H1 (cell line): ENCODE measurements at regions not wholly inside any gene's neighbourhood (a gene's known extent, or its start where the extent isn't known, plus 50 kb on each side); places are given as distances from the start of the nearest gene placed in this dataset.

ENCODE experiments used
- CTCF ChIA-PET: fragments of 300-600 bp; sonication (Branson Sonifier 250); formaldehyde crosslinking; loops from one replicate; lab custom pipeline; 2021; ENCODE audit not compliant: partially characterized antibody; lab: Charles Lee
- POLR2A ChIA-PET: fragments of 300-600 bp; sonication (Branson Sonifier 250); formaldehyde crosslinking; loops from one replicate; lab custom pipeline; 2021; ENCODE audit warnings: inconsistent platforms; ENCODE audit not compliant: partially characterized antibody; lab: Charles Lee
- DNase-seq, 2 experiments: peaks; one replicate each; pipeline versions ENCODE4 v3.0.0 to v3.0.0-alpha.2; 2010 to 2022; ENCODE audit warnings: low spot score in 2 of 2, low read depth in 1 of 2, mixed read lengths in 1 of 2
- FAIRE-seq: peaks from 2 replicates; lab custom pipeline; 2011; peaks lifted over from hg19 to GRCh38; lab: Jason Lieb, UNC
- H2AFZ ChIP-seq: 2 replicates; pipeline ENCODE4 v1.8.1; 2012; ENCODE audit warnings: low read length, inconsistent platforms
- H2AK5ac ChIP-seq: 2 replicates; pipeline ENCODE4 v1.6.1; 2013; ENCODE audit warnings: low read depth, low read length
- H2BK120ac ChIP-seq: replicated peaks from 2 replicates; pipeline ENCODE3; 2013; ENCODE audit warnings: low read depth, low read length, inconsistent platforms
- H2BK12ac ChIP-seq: 2 replicates; pipeline ENCODE4 v1.6.1; 2013; ENCODE audit warnings: low read depth, low read length
- H2BK15ac ChIP-seq: 2 replicates; pipeline ENCODE4 v1.6.1; 2013; ENCODE audit warnings: low read length
- H2BK20ac ChIP-seq: 2 replicates; pipeline ENCODE4 v1.6.1; 2013; ENCODE audit warnings: low read length
- H2BK5ac ChIP-seq: 2 replicates; pipeline ENCODE4 v1.6.1; 2013; ENCODE audit warnings: low read depth, low read length
- H3K14ac ChIP-seq: 2 replicates; pipeline ENCODE4 v1.6.1; 2013; ENCODE audit warnings: inconsistent platforms; ENCODE audit not compliant: insufficient read length
- H3K18ac ChIP-seq: 2 replicates; pipeline ENCODE4 v1.6.1; 2013; ENCODE audit warnings: low read length; ENCODE audit errors: extremely low read depth
- H3K23ac ChIP-seq: 2 replicates; pipeline ENCODE4 v1.6.1; 2013; ENCODE audit warnings: inconsistent platforms; ENCODE audit not compliant: insufficient read length
- H3K23me2 ChIP-seq: 2 replicates; pipeline ENCODE4 v1.6.1; 2013; ENCODE audit warnings: low read depth, low read length
- H3K27ac ChIP-seq: 2 replicates; pipeline ENCODE4 v1.6.1; 2011; ENCODE audit warnings: low read depth, low read length, inconsistent platforms
- H3K27me3 ChIP-seq, 4 experiments: replicated peaks in 1 of 4; 1 replicate in 1 of 4; 2 replicates in 3 of 4; pipeline versions ENCODE4 v1.6.1 to v1.8.1; 2011 to 2013; ENCODE audit warnings: low read length in 3 of 4, mild to moderate bottlenecking in 3 of 4, inconsistent platforms in 2 of 4, mixed read lengths in 2 of 4, moderate library complexity in 1 of 4; ENCODE audit not compliant: control insufficient read depth in 3 of 4, insufficient read depth in 3 of 4; ENCODE audit errors: extremely low read depth in 1 of 4
- H3K36me3 ChIP-seq, 4 experiments: 2 replicates each; pipeline versions ENCODE4 v1.6.1 to v1.8.1; 2011 to 2013; ENCODE audit warnings: mild to moderate bottlenecking in 4 of 4, low read length in 3 of 4, moderate library complexity in 2 of 4, control low read depth in 1 of 4, inconsistent platforms in 1 of 4; ENCODE audit not compliant: insufficient read depth in 4 of 4, control insufficient read depth in 2 of 4
- H3K4ac ChIP-seq: replicated peaks from 2 replicates; pipeline ENCODE3; 2013; ENCODE audit warnings: low read length, low read depth, mixed read lengths, inconsistent platforms; ENCODE audit not compliant: insufficient read length
- H3K4me1 ChIP-seq, 4 experiments: replicated peaks in 1 of 4; 1 replicate in 1 of 4; 2 replicates in 3 of 4; pipeline versions ENCODE4 v1.6.1 to v1.8.1; 2011 to 2013; ENCODE audit warnings: low read length in 3 of 4, inconsistent platforms in 2 of 4, mixed read lengths in 1 of 4; ENCODE audit not compliant: insufficient read depth in 4 of 4, control insufficient read depth in 3 of 4
- H3K4me2 ChIP-seq, 2 experiments: 2 replicates each; pipeline versions ENCODE4 v1.6.1 to v1.8.1; 2011 to 2013; ENCODE audit warnings: low read depth in 2 of 2, low read length in 2 of 2, control low read depth in 1 of 2, inconsistent platforms in 1 of 2, mild to moderate bottlenecking in 1 of 2; ENCODE audit not compliant: insufficient read depth in 1 of 2
- H3K4me3 ChIP-seq, 4 experiments: fragments of 200-600, 300-600 bp in 1 of 4; sonication (generic), shearing (Covaris generic), sonication (Bioruptor Twin) in 1 of 4; 2 replicates each; pipeline versions ENCODE4 v1.5.1 to v1.8.1; 2011 to 2016; ENCODE audit warnings: low read length in 4 of 4, low read depth in 3 of 4, control low read depth in 2 of 4, inconsistent platforms in 2 of 4, mild to moderate bottlenecking in 2 of 4, mixed read lengths in 1 of 4, moderate library complexity in 1 of 4; ENCODE audit not compliant: insufficient read depth in 2 of 4; ENCODE audit errors: extremely low read depth in 1 of 4
- H3K56ac ChIP-seq: replicated peaks from 2 replicates; pipeline ENCODE3; 2013; ENCODE audit warnings: low read depth, mild to moderate bottlenecking, mixed read lengths, low read length, inconsistent platforms; ENCODE audit not compliant: insufficient read length
- H3K79me1 ChIP-seq: 2 replicates; pipeline ENCODE4 v1.6.1; 2013; ENCODE audit warnings: low read depth, low read length, control low read depth
- H3K79me2 ChIP-seq, 2 experiments: 2 replicates each; pipeline versions ENCODE4 v1.6.1 to v1.8.1; 2012 to 2013; ENCODE audit warnings: low read length in 2 of 2, mild to moderate bottlenecking in 2 of 2, inconsistent platforms in 1 of 2; ENCODE audit not compliant: insufficient read depth in 2 of 2, control insufficient read depth in 1 of 2
- H3K9ac ChIP-seq, 4 experiments: replicated peaks in 1 of 4; 1 replicate in 1 of 4; 2 replicates in 3 of 4; pipeline versions ENCODE4 v1.6.1 to v1.8.1; 2011 to 2013; ENCODE audit warnings: low read depth in 3 of 4, low read length in 3 of 4, control low read depth in 2 of 4, mild to moderate bottlenecking in 2 of 4, moderate library complexity in 2 of 4, inconsistent platforms in 1 of 4; ENCODE audit errors: extremely low read depth in 1 of 4
- H3K9me3 ChIP-seq, 2 experiments: 2 replicates each; pipeline versions ENCODE4 v1.6.1 to v1.8.1; 2012 to 2013; ENCODE audit warnings: mild to moderate bottlenecking in 2 of 2, moderate library complexity in 2 of 2, control low read depth in 1 of 2, inconsistent platforms in 1 of 2, low read depth in 1 of 2, low read length in 1 of 2, mixed read lengths in 1 of 2; ENCODE audit not compliant: insufficient read depth in 2 of 2
- H4K20me1 ChIP-seq, 2 experiments: replicated peaks in 1 of 2; 2 replicates each; pipeline versions ENCODE3 to v1.8.1; 2011 to 2013; ENCODE audit warnings: inconsistent platforms in 2 of 2, low read length in 2 of 2, mild to moderate bottlenecking in 1 of 2; ENCODE audit not compliant: insufficient read depth in 2 of 2, control insufficient read depth in 1 of 2
- H4K5ac ChIP-seq: 2 replicates; pipeline ENCODE4 v1.6.1; 2013; ENCODE audit warnings: low read length, low read depth, mixed read lengths, inconsistent platforms; ENCODE audit not compliant: insufficient read length
- H4K8ac ChIP-seq: 2 replicates; pipeline ENCODE4 v1.8.0; 2013; ENCODE audit warnings: mild to moderate bottlenecking, moderate library complexity, low read length, inconsistent platforms; ENCODE audit not compliant: insufficient read depth; ENCODE audit errors: extremely low read depth
- H4K91ac ChIP-seq: replicated peaks from 2 replicates; pipeline ENCODE3; 2013; ENCODE audit warnings: low read length, mixed read lengths, inconsistent platforms; ENCODE audit not compliant: insufficient read length
- BACH1 ChIP-seq: IDR thresholded peaks from 2 replicates; pipeline ENCODE4 v1.6.1; 2012; ENCODE audit warnings: low read length, improper control_type of control experiment
- BRCA1 ChIP-seq: IDR thresholded peaks from 2 replicates; pipeline ENCODE4 v1.6.1; 2012; ENCODE audit warnings: low read depth, low read length, improper control_type of control experiment
- CBX5 ChIP-seq: fragments of 300-800, 300-1000 bp; sonication (generic); IDR thresholded peaks from 2 replicates; pipeline ENCODE4 v1.7.1; 2016; ENCODE audit warnings: antibody characterized with exemption, low read length, low read depth
- GABPA ChIP-seq: IDR thresholded peaks from 2 replicates; pipeline ENCODE4 v1.6.1; 2011; ENCODE audit warnings: mild to moderate bottlenecking, low read length, moderate library complexity, borderline replicate concordance; ENCODE audit not compliant: insufficient read depth
- HDAC6 ChIP-seq: IDR thresholded peaks from one replicate; pipeline ENCODE4 v1.7.1; 2012; ENCODE audit warnings: low read depth, mild to moderate bottlenecking, inconsistent platforms, low read length, moderate library complexity
- JUN ChIP-seq: IDR thresholded peaks from 2 replicates; pipeline ENCODE4 v1.6.1; 2011; ENCODE audit warnings: low read depth, mild to moderate bottlenecking, improper control_type of control experiment, low read length
- KDM5A ChIP-seq: fragments of 200-600 bp; IDR thresholded peaks from 2 replicates; pipeline ENCODE4 v1.7.1; 2012; ENCODE audit warnings: mild to moderate bottlenecking, low read length, inconsistent platforms, mixed read lengths
- POU5F1 ChIP-seq: IDR thresholded peaks from 2 replicates; pipeline ENCODE4 v1.6.1; 2011; ENCODE audit warnings: low read depth, mild to moderate bottlenecking, low read length, moderate library complexity
- RXRA ChIP-seq: IDR thresholded peaks from 2 replicates; pipeline ENCODE4 v1.6.1; 2011; ENCODE audit warnings: low read depth, mild to moderate bottlenecking, low read length, moderate library complexity; ENCODE audit not compliant: insufficient read depth
- SIN3A ChIP-seq, 2 experiments: IDR thresholded peaks in 1 of 2; conservative IDR thresholded peaks in 1 of 2; 2 replicates each; pipeline ENCODE4 v1.6.1; 2011 to 2012; ENCODE audit warnings: low read length in 2 of 2, improper control_type of control experiment in 1 of 2, low read depth in 1 of 2, mild to moderate bottlenecking in 1 of 2
- SP2 ChIP-seq: IDR thresholded peaks from 2 replicates; pipeline ENCODE4 v1.6.1; 2012; ENCODE audit warnings: mild to moderate bottlenecking, low read length, inconsistent platforms
- TAF1 ChIP-seq: IDR thresholded peaks from 2 replicates; pipeline ENCODE4 v1.6.1; 2011; ENCODE audit warnings: mild to moderate bottlenecking, low read depth, low read length
- TBP ChIP-seq: IDR thresholded peaks from 2 replicates; pipeline ENCODE4 v1.6.1; 2011; ENCODE audit warnings: low read depth, low read length, improper control_type of control experiment
- USF2 ChIP-seq: IDR thresholded peaks from 2 replicates; pipeline ENCODE4 v1.6.1; 2011; ENCODE audit warnings: low read length, improper control_type of control experiment
- YY1 ChIP-seq: IDR thresholded peaks from 2 replicates; pipeline ENCODE4 v1.6.1; 2011; ENCODE audit warnings: low read depth, mild to moderate bottlenecking, low read length
- WGBS, 2 experiments: shearing (Covaris generic) in 1 of 2; methylation state at CpG; one replicate each; pipeline versions ENCODE4 v1.1.6 to v1.1.7; 2013 to 2015; ENCODE audit warnings: low lambda C conversion rate in 2 of 2, mixed read lengths in 2 of 2, inconsistent platforms in 1 of 2, low coverage in 1 of 2, missing lambda C conversion rate in 1 of 2; ENCODE audit not compliant: insufficient replicate concordance in 2 of 2, insufficient coverage in 1 of 2, insufficient read length in 1 of 2; ENCODE audit errors: extremely low coverage in 1 of 2, missing lambda C conversion rate in 1 of 2; 5-methylcytosine and 5-hydroxymethylcytosine counted together

GRCh38 chr5:128645581-128645980, 107.5 kb upstream of the FBN2 start:
- H4K8ac ChIP-seq: no peak overlapping the region
- CTCF ChIA-PET: no interaction called here
- H3K4me2 ChIP-seq: no peak overlapping the region
- no peak overlapping the region for H3K4ac ChIP-seq
- no peak overlapping the region for H4K5ac ChIP-seq
- no peak overlapping the region for H3K4me3 ChIP-seq
- H3K36me3 ChIP-seq: no peaks in the 10 kb centered on the region
- no peak overlapping the region for H4K91ac ChIP-seq
- H3K18ac ChIP-seq: no peak overlapping the region
- POLR2A ChIA-PET: no interaction called here
- no peaks in the 10 kb centered on the region for H4K20me1 ChIP-seq
- 90% methylated on average over 1 of the region's 1 CpG; no CpG with 5 or more reads in 1 of the 2 experiments for WGBS, 2 experiments
- no peak overlapping the region for H2BK12ac ChIP-seq
- H2BK120ac ChIP-seq: no peak overlapping the region
- DNase-seq: no peak
- no peak overlapping the region for H2BK15ac ChIP-seq
- H3K27ac ChIP-seq: no peak overlapping the region
- no peak overlapping the region for H3K9ac ChIP-seq
- no peak overlapping the region for H3K23ac ChIP-seq
- no peak overlapping the region for H3K56ac ChIP-seq
- no peak overlapping the region for H2AFZ ChIP-seq
- no peak overlapping the region for H2BK5ac ChIP-seq
- no peaks in the 10 kb centered on the region for H3K79me2 ChIP-seq
- no peaks in the 10 kb centered on the region; the same call in 1 of the 2 replicates for H3K23me2 ChIP-seq
- H2BK20ac ChIP-seq: no peak overlapping the region
- H3K9me3 ChIP-seq: no peaks in the 10 kb centered on the region
- H3K27me3 ChIP-seq: no peaks in the 10 kb centered on the region
- no peaks in the 10 kb centered on the region for H3K79me1 ChIP-seq
- no peak overlapping the region for H3K14ac ChIP-seq
- FAIRE-seq: no peak
- H2AK5ac ChIP-seq: no peak overlapping the region
- H3K4me1 ChIP-seq: no peaks in the 10 kb centered on the region
- TF ChIP-seq HDAC6 (no peak), SP2 (no peak), JUN (no peak), TBP (no peak), POU5F1 (no peak), TAF1 (no peak), BACH1 (no peak), CBX5 (no peak), YY1 (no peak), GABPA (no peak), KDM5A (no peak), RXRA (no peak), BRCA1 (no peak), SIN3A (conservative IDR thresholded peaks at IDR 0.05 in 1 of 2, IDR thresholded peaks at IDR 0.05 in 1 of 2; ENCODE audit: low read depth in 1 of 2, low read length in 2 of 2) (no peak), USF2 (no peak)
